ENCODE measurements at regions not wholly inside any gene's neighbourhood (a gene's known extent, or its start where the extent isn't known, plus 50 kb on each side); places are given as distances from the start of the nearest gene placed in this dataset.

GRCh38 chr3:87461036-87461435, 184.7 kb upstream of the POU1F1 start:
- no TSS peak for BruUV-seq (replicated peaks)
- CTCF ChIA-PET (ENCODE audit: low intra/inter-chr PET ratio): no interaction called here
- 7% methylated on average over 2 of the region's 3 CpGs for WGBS (ENCODE audit: insufficient coverage, low coverage, missing lambda C conversion rate)
- Histone ChIP-seq H3K79me2 (ENCODE audit: control insufficient read depth, insufficient read depth, low read length) (no peaks in the 10 kb centered on the region), H3K9ac (ENCODE audit: insufficient read depth in 1 of 2, low read depth in 2 of 2, low read length in 2 of 2) (no peak overlapping the region), H3K27me3 (ENCODE audit: control insufficient read depth in 2 of 2, insufficient read depth in 2 of 2, low read length in 2 of 2) (no peaks in the 10 kb centered on the region), H3K4me1 (replicated peaks in 1 of 2; ENCODE audit: control insufficient read depth in 2 of 2, insufficient read depth in 2 of 2, low read length in 2 of 2) (no peaks in the 10 kb centered on the region), H3K9me3 (replicated peaks; ENCODE audit: control insufficient read depth, insufficient read depth, low read depth, low read length) (no peaks in the 10 kb centered on the region), H3K4me3 (no peak overlapping the region), H3K36me3 (ENCODE audit: control insufficient read depth, insufficient read depth, low read length) (no peaks in the 10 kb centered on the region), H2AFZ (ENCODE audit: low read depth, low read length) (no peak overlapping the region), H3K4me2 (ENCODE audit: insufficient read depth, low read length) (no peak overlapping the region), H3K9me1 (ENCODE audit: control insufficient read depth, insufficient read depth, low read length) (no peaks in the 10 kb centered on the region), H3K27ac (ENCODE audit: extremely low read depth, low read depth, low read length) (no peak overlapping the region), H4K20me1 (replicated peaks; ENCODE audit: control insufficient read depth, insufficient read depth, low read length) (no peaks in the 10 kb centered on the region)
- in situ Hi-C loops (cut with MboI) (no loop called here), intact Hi-C loops (cut with micrococcal nuclease) (no loop called here)
- POLR2A ChIA-PET: interaction anchor here (0.7 kb wide), 2 partner anchors 110 to 124 kb away, joined by 3 to 4 read pairs; no protein-coding TSS in a partner anchor
- TF ChIP-seq YBX1 (IDR thresholded peaks at IDR 0.05) (no peak), ZNF232 (CRISPR knock-in tag; IDR thresholded peaks at IDR 0.05) (no peak), NELFE (IDR thresholded peaks at IDR 0.05; ENCODE audit: insufficient read depth, insufficient read length) (no peak), ZNF445 (CRISPR knock-in tag; IDR thresholded peaks at IDR 0.05; ENCODE audit: low read depth) (no peak), TEAD4 (IDR thresholded peaks at IDR 0.05; ENCODE audit: low read length) (no peak), TEAD4 (CRISPR knock-in tag; IDR thresholded peaks at IDR 0.05; ENCODE audit: borderline replicate concordance) (no peak), GTF2A2 (tag; IDR thresholded peaks at IDR 0.05) (no peak), ZNF717 (CRISPR knock-in tag; IDR thresholded peaks at IDR 0.05) (no peak), FOXK2 (conservative IDR thresholded peaks at IDR 0.05 in 1 of 2, IDR thresholded peaks at IDR 0.05 in 1 of 2; ENCODE audit: low read depth in 2 of 2) (no peak)
- TF ChIP-seq, protein P1, sequence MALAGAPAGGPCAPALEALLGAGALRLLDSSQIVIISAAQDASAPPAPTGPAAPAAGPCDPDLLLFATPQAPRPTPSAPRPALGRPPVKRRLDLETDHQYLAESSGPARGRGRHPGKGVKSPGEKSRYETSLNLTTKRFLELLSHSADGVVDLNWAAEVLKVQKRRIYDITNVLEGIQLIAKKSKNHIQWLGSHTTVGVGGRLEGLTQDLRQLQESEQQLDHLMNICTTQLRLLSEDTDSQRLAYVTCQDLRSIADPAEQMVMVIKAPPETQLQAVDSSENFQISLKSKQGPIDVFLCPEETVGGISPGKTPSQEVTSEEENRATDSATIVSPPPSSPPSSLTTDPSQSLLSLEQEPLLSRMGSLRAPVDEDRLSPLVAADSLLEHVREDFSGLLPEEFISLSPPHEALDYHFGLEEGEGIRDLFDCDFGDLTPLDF (CRISPR knock-in tag; IDR thresholded peaks at IDR 0.05): no peak
- no peak for DNase-seq (ENCODE audit: extremely low read depth in 1 of 4, low spot score in 3 of 4)
- no peak for FAIRE-seq
- no peak for ATAC-seq
